GM13976 (cell line): ENCODE measurements at regions not wholly inside any gene's neighbourhood (a gene's known extent, or its start where the extent isn't known, plus 50 kb on each side); places are given as distances from the start of the nearest gene placed in this dataset.

Experiments used
- DNase-seq: peaks from one replicate; pipeline ENCODE4 v3.0.0; 2012; ENCODE audit warnings: low spot score
- CTCF ChIP-seq: IDR thresholded peaks from 2 replicates; pipeline ENCODE4 v1.5.1; 2012; ENCODE audit warnings: borderline replicate concordance, mild to moderate bottlenecking; ENCODE audit not compliant: insufficient read depth; ENCODE audit errors: extremely low read depth, missing control alignments, control extremely low read depth
- in situ Hi-C: fragments of 300-500 bp; cut with MboI; formaldehyde crosslinking; loops from one replicate; pipeline ENCODE4 v1.12.0; 2022; ENCODE audit warnings: low sequenced_read_pairs, mixed read lengths, inconsistent platforms; ENCODE audit not compliant: unreplicated experiment

DNA sequence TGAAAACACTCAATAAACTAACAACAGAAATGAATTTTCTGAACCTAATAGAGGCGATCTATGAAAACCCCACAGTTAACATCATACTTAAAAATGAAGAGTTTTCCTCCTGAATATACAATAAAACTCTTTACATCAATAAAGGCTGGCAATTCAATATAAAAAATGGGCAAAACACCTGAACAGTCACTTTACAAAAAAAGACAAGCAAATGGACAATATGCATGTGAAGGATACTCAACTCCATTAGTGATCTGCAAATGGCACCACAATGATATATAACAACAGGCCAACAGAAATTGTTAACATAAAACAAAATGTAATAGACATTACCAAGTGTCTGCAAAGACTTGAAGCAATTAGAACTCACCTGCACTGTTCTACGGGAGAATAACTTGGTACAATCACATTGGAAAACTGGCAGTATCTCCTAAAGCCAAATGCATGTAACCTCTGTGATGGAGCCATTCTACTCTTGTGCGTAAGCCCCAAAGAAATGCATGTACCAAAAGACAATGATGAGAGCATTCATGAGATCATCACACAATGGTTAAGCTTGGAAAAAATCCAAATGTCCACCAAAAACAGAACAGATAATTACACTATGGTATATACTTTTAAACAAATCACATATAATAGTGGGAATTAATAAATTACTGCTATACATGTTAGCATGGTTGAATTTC, 433.4 kb upstream of the MAF start:
- DNase-seq, result no peak
- in situ Hi-C loops, result no loop called here
- TF ChIP-seq CTCF, result no peak

DNA sequence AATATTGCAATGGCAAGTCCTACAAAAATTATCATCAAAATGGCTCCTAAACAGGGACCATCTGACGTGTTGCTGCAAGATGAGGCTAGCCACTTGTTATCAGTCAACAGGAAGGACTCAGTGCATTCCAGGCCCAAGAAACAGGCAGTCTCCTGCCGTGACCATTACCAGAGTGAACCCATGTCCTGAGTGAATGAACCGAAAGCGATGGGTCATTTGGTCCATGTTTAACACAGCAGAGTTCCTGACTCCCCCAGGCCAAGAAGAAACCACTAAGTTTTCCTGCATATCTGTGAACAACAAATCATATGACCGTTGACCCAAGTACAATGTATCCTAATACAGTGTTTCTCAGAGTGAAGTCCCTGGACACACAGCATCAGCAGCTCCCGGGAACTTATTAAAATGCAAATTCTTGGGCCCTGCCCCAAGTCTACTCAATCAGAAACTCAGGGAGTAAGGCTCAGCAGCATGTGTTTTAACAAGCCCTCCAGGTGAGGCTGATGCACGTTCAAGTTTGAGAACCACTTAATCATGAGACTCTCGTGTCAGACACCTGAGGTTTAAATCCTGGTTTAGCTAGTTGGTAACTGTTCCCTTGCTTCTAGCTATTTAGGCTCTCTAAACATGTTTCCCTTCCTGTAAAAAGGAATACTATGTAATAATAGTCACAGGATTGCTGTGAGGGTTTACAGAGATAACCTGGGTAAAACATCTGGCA, 429.4 kb upstream of the MAF start:
- no peak for TF ChIP-seq CTCF
- in situ Hi-C loops, result no loop called here
- no peak for DNase-seq

DNA sequence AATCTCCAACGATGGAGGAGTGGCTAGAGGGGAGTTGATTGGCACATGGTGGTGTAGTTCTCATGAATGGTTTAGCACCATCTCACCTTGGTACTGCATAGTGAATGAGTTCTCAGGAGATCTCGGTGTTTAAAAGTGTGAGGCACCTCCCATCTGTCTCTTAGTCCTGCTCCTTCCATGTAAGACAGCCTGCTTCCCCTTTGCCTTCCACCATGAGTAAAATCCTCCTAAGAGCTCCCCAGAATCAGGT, 428.8 kb upstream of the MAF start:
- in situ Hi-C loops, result no loop called here
- no peak for TF ChIP-seq CTCF
- no peak for DNase-seq

DNA sequence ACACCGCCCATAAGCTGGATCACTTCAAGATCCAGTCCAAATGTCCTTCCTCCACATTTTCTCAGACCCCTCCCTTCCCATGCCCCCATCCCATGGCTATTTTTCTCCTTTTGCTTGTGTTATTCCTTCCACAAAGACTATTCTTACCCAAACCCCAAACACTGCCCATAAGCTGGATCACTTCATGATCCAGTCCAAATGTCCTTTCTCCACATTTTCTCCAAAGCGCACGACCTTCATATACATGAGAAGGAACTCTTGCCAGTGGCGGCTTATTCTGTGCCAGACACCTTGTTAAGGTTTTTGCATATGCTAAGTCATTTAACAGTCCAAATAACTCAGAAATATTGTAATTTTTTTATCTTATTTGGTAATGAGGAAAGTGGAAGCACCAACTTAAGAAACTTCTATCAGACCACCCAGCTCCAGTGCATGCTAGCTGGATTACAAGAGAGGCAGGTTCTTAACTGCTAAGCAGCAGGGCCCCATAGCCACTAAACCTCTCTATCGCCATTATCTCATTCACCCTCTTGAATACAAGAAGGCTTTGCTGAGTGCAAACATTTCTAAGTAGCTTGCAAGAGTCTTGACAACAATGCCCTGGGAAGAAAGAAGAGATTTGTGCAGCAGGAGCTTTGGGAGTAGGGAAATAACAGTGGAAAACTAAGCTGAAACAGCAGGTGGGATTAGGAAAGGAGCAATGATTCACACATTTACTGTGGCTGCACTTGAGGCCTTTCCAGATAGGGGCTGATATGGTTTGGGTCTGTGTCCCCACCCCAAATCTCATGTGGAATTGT, 428.2 kb upstream of the MAF start:
- DNase-seq, result no peak
- no peak for TF ChIP-seq CTCF
- in situ Hi-C loops, result no loop called here

- in situ Hi-C loops, result no loop called here
- DNase-seq, result no peak
These were observed 426.7 kb upstream of the MAF start for GRCh38 chr16:80027007-80027965.

More at GRCh38 chr16:80027007-80027965, 426.7 kb upstream of the MAF start:
- TF ChIP-seq CTCF, result no peak
